Panc1 (cell line): ENCODE measurements at regions not wholly inside any gene's neighbourhood (a gene's known extent, or its start where the extent isn't known, plus 50 kb on each side); places are given as distances from the start of the nearest gene placed in this dataset.

ENCODE experiments used
- ATAC-seq: fragments of 200-7000 bp; cut with Tn5 transposase; 2 replicates; pipeline ENCODE4 v1.9.1; 2020; ENCODE audit warnings: mild to moderate bottlenecking, moderate library complexity
- BruUV-seq: library from RNA; stranded (reverse); fragments of 400-500 nt; replicated peaks from 2 replicates; lab custom pipeline; 2021; lab: Mats Ljungman, UMichigan
- CTCF ChIA-PET: fragments of 300-600 bp; sonication (Branson Sonifier 250); formaldehyde crosslinking; loops from one replicate; lab custom pipeline; 2022; ENCODE audit warnings: antibody characterized with exemption; lab: Charles Lee
- POLR2A ChIA-PET: fragments of 300-600 bp; sonication (Branson Sonifier 250); formaldehyde crosslinking; loops from one replicate; lab custom pipeline; 2022; ENCODE audit warnings: antibody characterized with exemption; lab: Charles Lee
- DNase-seq: peaks from one replicate; pipeline ENCODE4 v3.0.0-alpha.2; 2010; ENCODE audit warnings: low read depth, low spot score
- H3K27ac ChIP-seq: 2 replicates; pipeline ENCODE4 v1.5.1; 2011; ENCODE audit warnings: mild to moderate bottlenecking, low read length, inconsistent platforms
- H3K27me3 ChIP-seq: fragments of 200-500 bp; sonication (Bioruptor generic); 2 replicates; pipeline ENCODE4 v1.6.0; 2014; ENCODE audit warnings: low read length, inconsistent platforms; ENCODE audit not compliant: control insufficient read depth, insufficient read depth
- H3K36me3 ChIP-seq: fragments of 200-500 bp; sonication (Bioruptor generic); 2 replicates; pipeline ENCODE4 v1.5.1; 2014; ENCODE audit warnings: inconsistent platforms, mild to moderate bottlenecking, low read length, moderate library complexity; ENCODE audit not compliant: control insufficient read depth, insufficient read depth
- H3K4me1 ChIP-seq: 2 replicates; pipeline ENCODE4 v1.5.1; 2011; ENCODE audit warnings: inconsistent platforms, mild to moderate bottlenecking, low read length, moderate library complexity; ENCODE audit not compliant: control insufficient read depth, insufficient read depth
- H3K4me3 ChIP-seq, 2 experiments: 2 replicates each; pipeline ENCODE4 v1.5.1; 2011 to 2012; ENCODE audit warnings: low read depth in 2 of 2, low read length in 2 of 2, mild to moderate bottlenecking in 2 of 2, inconsistent platforms in 1 of 2, moderate library complexity in 1 of 2
- H3K9me3 ChIP-seq: fragments of 200-500 bp; sonication (Bioruptor generic); 2 replicates; pipeline ENCODE4 v1.5.1; 2014; ENCODE audit warnings: low read depth, mild to moderate bottlenecking, inconsistent platforms, low read length, moderate library complexity; ENCODE audit not compliant: control insufficient read depth, insufficient read depth
- CTCF ChIP-seq: fragments of 450-650 bp; IDR thresholded peaks from 2 replicates; pipeline ENCODE4 v1.5.1; 2017; ENCODE audit warnings: mild to moderate bottlenecking
- POLR2AphosphoS5 ChIP-seq: IDR thresholded peaks from 2 replicates; pipeline ENCODE4 v1.6.1; 2012; ENCODE audit warnings: mild to moderate bottlenecking, low read depth, low read length, moderate library complexity
- REST ChIP-seq, 2 experiments: IDR thresholded peaks; 2 replicates each; pipeline ENCODE4 v1.6.1; 2011 to 2012; ENCODE audit warnings: low read depth in 2 of 2, control low read depth in 1 of 2, low read length in 1 of 2, mild to moderate bottlenecking in 1 of 2, moderate library complexity in 1 of 2; ENCODE audit not compliant: insufficient read depth in 1 of 2
- SIN3A ChIP-seq: IDR thresholded peaks from 2 replicates; pipeline ENCODE4 v1.6.1; 2012; ENCODE audit warnings: low read depth, mild to moderate bottlenecking, low read length, moderate library complexity, borderline replicate concordance; ENCODE audit not compliant: insufficient read depth
- TCF7L2 ChIP-seq: IDR thresholded peaks from 2 replicates; pipeline ENCODE4 v1.6.1; 2011; ENCODE audit warnings: mild to moderate bottlenecking, low read depth, low read length, inconsistent platforms
- in situ Hi-C: cut with HindIII; loops from 2 replicates; pipeline ENCODE4 v1.10.0; 2016; ENCODE audit warnings: low sequenced_read_pairs, low pct_unique_long_range_greater_than_20kb
- intact Hi-C: fragments of 100-400 bp; cut with micrococcal nuclease; formaldehyde crosslinking; loops from one replicate; pipeline ENCODE4 v1.10.0; 2022; ENCODE audit not compliant: unreplicated experiment

GRCh38 chr5:60470881-60471280 is 229.1 kb downstream of the DEPDC1B start:
- POLR2A ChIA-PET, result no interaction called here
- intact Hi-C loops, result no loop called here
- H3K36me3 ChIP-seq, result no peaks in the 10 kb centered on the region

GRCh38 chr5:60469286-60469685 is 230.7 kb downstream of the DEPDC1B start:
- TF ChIP-seq POLR2AphosphoS5, result no peak
- TF ChIP-seq SIN3A, result no peak
- no peak for TF ChIP-seq TCF7L2
- no peak for TF ChIP-seq CTCF
- no peak for TF ChIP-seq REST (IDR thresholded peaks at IDR 0.05; ENCODE audit: insufficient read depth in 1 of 2, low read depth in 2 of 2, low read length in 1 of 2)
- in situ Hi-C loops, result no loop called here
- DNase-seq (no peak), ATAC-seq (no peak)
- ChIA-PET POLR2A (no interaction called here), CTCF (no interaction called here)
- Histone ChIP-seq H3K27me3 (no peaks in the 10 kb centered on the region), H3K27ac (no peak overlapping the region), H3K4me3 (no peak overlapping the region), H3K9me3 (no peaks in the 10 kb centered on the region), H3K36me3 (no peaks in the 10 kb centered on the region), H3K4me1 (no peaks in the 10 kb centered on the region)
- no TSS peak for BruUV-seq
- intact Hi-C loops, result no loop called here

More at GRCh38 chr5:60470881-60471280, 229.1 kb downstream of the DEPDC1B start:
- TF ChIP-seq POLR2AphosphoS5, result no peak
- no peak for TF ChIP-seq CTCF
- TF ChIP-seq SIN3A, result no peak
- TF ChIP-seq REST (IDR thresholded peaks at IDR 0.05; ENCODE audit: insufficient read depth in 1 of 2, low read depth in 2 of 2, low read length in 1 of 2), result no peak
- TF ChIP-seq TCF7L2, result no peak
- Histone ChIP-seq H3K9me3 (no peaks in the 10 kb centered on the region), H3K4me1 (no peaks in the 10 kb centered on the region), H3K4me3 (no peak overlapping the region), H3K27ac (no peak overlapping the region), H3K27me3 (no peaks in the 10 kb centered on the region; the same call in 1 of the 2 replicates)
- in situ Hi-C loops, result no loop called here
- ATAC-seq, result no peak
- CTCF ChIA-PET, result no interaction called here
- DNase-seq, result no peak
- no TSS peak for BruUV-seq
